Spleen (tissue), 11 donors: ENCODE measurements at regions not wholly inside any gene's neighbourhood (a gene's known extent, or its start where the extent isn't known, plus 50 kb on each side); places are given as distances from the start of the nearest gene placed in this dataset.

Experiments used
- DNase-seq: peaks from one replicate; pipeline ENCODE4 v3.0.0-alpha.2; 2020
- H3K27ac ChIP-seq, 8 donors: fragments of 200-600 bp; sonication (generic) in 7 of 8; 1 replicate in 4 of 8; 2 replicates in 4 of 8; pipeline versions ENCODE4 v1.5.0 to v1.8.0; 2016 to 2021; ENCODE audit warnings: inconsistent platforms in 4 of 8, mild to moderate bottlenecking in 4 of 8, moderate library complexity in 1 of 8
- H3K27me3 ChIP-seq, 7 donors: fragments of 200-600 bp; sonication (generic) in 6 of 7; replicated peaks in 1 of 7; 1 replicate in 4 of 7; 2 replicates in 3 of 7; pipeline versions ENCODE4 v1.5.0 to v1.8.0; 2016 to 2021; ENCODE audit warnings: inconsistent platforms in 3 of 7, mild to moderate bottlenecking in 1 of 7
- H3K36me3 ChIP-seq, 6 donors: fragments of 200-600 bp; sonication (generic) in 5 of 6; 1 replicate in 4 of 6; 2 replicates in 2 of 6; pipeline versions ENCODE4 v1.5.0 to v1.8.0; 2016 to 2021; ENCODE audit warnings: inconsistent platforms in 2 of 6
- H3K4me1 ChIP-seq, 6 donors: fragments of 200-600 bp; sonication (generic) in 5 of 6; 1 replicate in 3 of 6; 2 replicates in 3 of 6; pipeline versions ENCODE4 v1.5.0 to v1.8.0; 2016 to 2021; ENCODE audit warnings: inconsistent platforms in 3 of 6
- H3K4me3 ChIP-seq, 8 donors: fragments of 200-600 bp; sonication (generic) in 7 of 8; 1 replicate in 4 of 8; 2 replicates in 4 of 8; pipeline versions ENCODE4 v1.5.0 to v1.8.0; 2016 to 2021; ENCODE audit warnings: inconsistent platforms in 4 of 8, mild to moderate bottlenecking in 4 of 8, moderate library complexity in 2 of 8
- H3K9me3 ChIP-seq, 8 donors: fragments of 200-600 bp; sonication (generic) in 7 of 8; 1 replicate in 4 of 8; 2 replicates in 4 of 8; pipeline versions ENCODE4 v1.5.0 to v1.8.0; 2016 to 2021; ENCODE audit warnings: inconsistent platforms in 4 of 8
- CTCF ChIP-seq, 11 experiments: fragments of 200-600 bp in 7 of 11; fragments of 450-650 bp in 4 of 11; sonication (generic) in 4 of 11; IDR thresholded peaks in 8 of 11; conservative IDR thresholded peaks in 3 of 11; 1 replicate in 7 of 11; 2 replicates in 4 of 11; pipeline versions ENCODE4 v1.4.0 to v1.8.0; 2016 to 2021; ENCODE audit warnings: antibody characterized with exemption in 11 of 11, inconsistent platforms in 4 of 11, mild to moderate bottlenecking in 1 of 11
- POLR2A ChIP-seq, 3 donors: fragments of 450-650 bp; IDR thresholded peaks; one replicate each; pipeline ENCODE4 v1.5.1; 2017; ENCODE audit warnings: antibody characterized with exemption in 3 of 3, mild to moderate bottlenecking in 1 of 3
- POLR2AphosphoS5 ChIP-seq, 3 donors: sonication (generic); formaldehyde crosslinking; IDR thresholded peaks; one replicate each; pipeline ENCODE4 v1.5.1; 2017; ENCODE audit warnings: antibody characterized with exemption in 3 of 3
- WGBS, 5 donors: extraction: QIAGEN DNeasy Blood & Tissue Kit in 3 of 5; methylation state at CpG; one replicate each; pipeline versions ENCODE4 v1.1.5 to v1.1.7; 2013 to 2018; 5-methylcytosine and 5-hydroxymethylcytosine counted together
- intact Hi-C: fragments of 100-400 bp; cut with DNase I; formaldehyde crosslinking; loops from one replicate; pipeline ENCODE4 v1.15.0; 2023; ENCODE audit warnings: low total_unique reads
- donor health status: healthy with polysubstance abuse.
- donor health status: DM: no; HTN: no; CAD: no; lungs with moderate emphysema.
- donor health status: DM: no; HTN: no; CAD: no.
- donor health status: Bipolar disorder and iron deficiency.
- donor health status: healthy.
- donor health status: DM: no; HTN: no; CAD: no.
- donor health status: DM: yes; HTN: yes; CAD: no.

GRCh38 chr11:92554688-92555087 lies 330.1 kb downstream of the FAT3 start:
- no peaks in the 10 kb centered on the region for H3K27me3 ChIP-seq
- intact Hi-C loops, result no loop called here
- TF ChIP-seq POLR2AphosphoS5 (IDR thresholded peaks at IDR 0.05) (no peak), CTCF (IDR thresholded peaks at IDR 0.05 in 8 of 11, conservative IDR thresholded peaks at IDR 0.05 in 3 of 11) (no peak), POLR2A (IDR thresholded peaks at IDR 0.05) (no peak)
- WGBS, 5 donors, result 90 to 98% (median 92%) methylated on average over 7 of the region's 7 CpGs
- no peak overlapping the region for H3K4me3 ChIP-seq
- no peaks in the 10 kb centered on the region for H3K9me3 ChIP-seq
- H3K4me1 ChIP-seq, result no peaks in the 10 kb centered on the region
- no peaks in the 10 kb centered on the region for H3K36me3 ChIP-seq
- no peak for DNase-seq
- no peak overlapping the region for H3K27ac ChIP-seq

GRCh38 chr11:92556431-92556830 lies 331.8 kb downstream of the FAT3 start:
- TF ChIP-seq CTCF (IDR thresholded peaks at IDR 0.05 in 8 of 11, conservative IDR thresholded peaks at IDR 0.05 in 3 of 11), result no peak
- TF ChIP-seq POLR2A (IDR thresholded peaks at IDR 0.05), result no peak
- no peak for TF ChIP-seq POLR2AphosphoS5 (IDR thresholded peaks at IDR 0.05)
- DNase-seq, result no peak
- Histone ChIP-seq H3K4me3 (no peak overlapping the region), H3K36me3 (no peaks in the 10 kb centered on the region), H3K4me1 (no peaks in the 10 kb centered on the region), H3K27ac (no peak overlapping the region), H3K27me3 (no peaks in the 10 kb centered on the region), H3K9me3 (no peaks in the 10 kb centered on the region)
- WGBS, 5 donors, result 64 to 87% (median 67%) methylated on average over 4 of the region's 4 CpGs
- intact Hi-C loops, result no loop called here

GRCh38 chr11:92557879-92558278 lies 333.3 kb downstream of the FAT3 start:
- H3K9me3 ChIP-seq, result no peaks in the 10 kb centered on the region
- no peaks in the 10 kb centered on the region for H3K4me1 ChIP-seq
- H3K36me3 ChIP-seq, result no peaks in the 10 kb centered on the region
- H3K27ac ChIP-seq, result no peak overlapping the region
- no peak overlapping the region for H3K4me3 ChIP-seq
- no peak for DNase-seq
- TF ChIP-seq POLR2A (IDR thresholded peaks at IDR 0.05) (no peak), CTCF (IDR thresholded peaks at IDR 0.05 in 8 of 11, conservative IDR thresholded peaks at IDR 0.05 in 3 of 11) (no peak), POLR2AphosphoS5 (IDR thresholded peaks at IDR 0.05) (no peak)
- intact Hi-C loops, result no loop called here
- H3K27me3 ChIP-seq, result no peaks in the 10 kb centered on the region
- WGBS, 5 donors, result 85 to 91% (median 88%) methylated on average over 1 of the region's 1 CpG

GRCh38 chr11:92558323-92558722 lies 333.7 kb downstream of the FAT3 start:
- Histone ChIP-seq H3K36me3 (no peaks in the 10 kb centered on the region), H3K9me3 (no peaks in the 10 kb centered on the region), H3K4me1 (no peaks in the 10 kb centered on the region), H3K27me3 (no peaks in the 10 kb centered on the region), H3K4me3 (no peak overlapping the region), H3K27ac (no peak overlapping the region)
- WGBS, 5 donors, result 62 to 78% (median 69%) methylated on average over 3 of the region's 3 CpGs
- no peak for TF ChIP-seq POLR2A (IDR thresholded peaks at IDR 0.05)
- no peak for TF ChIP-seq CTCF (IDR thresholded peaks at IDR 0.05 in 8 of 11, conservative IDR thresholded peaks at IDR 0.05 in 3 of 11)
- TF ChIP-seq POLR2AphosphoS5 (IDR thresholded peaks at IDR 0.05), result no peak
- intact Hi-C loops, result no loop called here
- DNase-seq, result no peak
